HG02973 (cell line): ENCODE measurements at regions not wholly inside any gene's neighbourhood (a gene's known extent, or its start where the extent isn't known, plus 50 kb on each side); places are given as distances from the start of the nearest gene placed in this dataset.

Experiments used
- ATAC-seq: cut with Tn5 transposase; IDR thresholded peaks from one replicate; pipeline ENCODE4 v1.9.1; 2021; ENCODE audit warnings: moderate library complexity; ENCODE audit not compliant: unreplicated experiment

DNA sequence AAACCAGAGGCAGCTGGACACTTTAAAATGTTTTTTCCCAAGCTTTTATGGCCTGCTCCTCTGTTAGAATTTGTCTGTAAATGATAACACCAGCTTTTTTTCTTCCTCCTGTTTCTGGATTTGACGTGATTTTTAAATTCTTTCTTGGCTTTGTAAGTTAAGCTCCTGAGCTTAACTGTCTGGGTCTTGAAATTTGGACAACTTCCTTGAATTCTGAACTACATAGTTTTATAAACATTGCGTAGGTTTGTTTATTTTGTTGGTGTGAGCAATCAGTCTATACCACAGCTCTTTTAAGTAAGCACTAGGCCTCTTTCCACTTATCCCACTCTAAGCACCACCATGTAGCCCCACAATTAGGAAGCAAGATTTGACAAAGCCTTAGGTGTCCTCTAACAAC lies 144.4 kb upstream of the GUCY1A1 start:
- ATAC-seq: no peak

DNA sequence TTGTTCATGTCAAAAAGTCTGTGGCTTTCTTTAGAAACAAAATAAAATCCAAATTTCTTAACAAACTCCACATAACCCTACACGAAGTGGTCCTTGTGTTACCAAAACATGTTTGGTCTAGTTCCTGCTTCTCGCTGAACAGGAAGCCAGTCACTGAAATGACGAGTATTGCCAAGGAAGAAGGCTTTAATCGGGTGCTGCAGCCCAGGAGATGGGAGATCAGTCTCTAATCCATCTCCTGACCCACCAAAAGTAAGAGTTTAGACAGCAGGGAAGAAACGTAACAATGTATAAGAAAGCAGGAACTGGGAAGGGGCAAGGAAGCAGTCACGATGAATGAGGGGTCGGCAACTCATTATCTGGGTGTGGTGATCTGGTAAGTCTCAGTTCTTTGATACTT lies 144.6 kb upstream of the MAP9 start:
- ATAC-seq: no peak

DNA sequence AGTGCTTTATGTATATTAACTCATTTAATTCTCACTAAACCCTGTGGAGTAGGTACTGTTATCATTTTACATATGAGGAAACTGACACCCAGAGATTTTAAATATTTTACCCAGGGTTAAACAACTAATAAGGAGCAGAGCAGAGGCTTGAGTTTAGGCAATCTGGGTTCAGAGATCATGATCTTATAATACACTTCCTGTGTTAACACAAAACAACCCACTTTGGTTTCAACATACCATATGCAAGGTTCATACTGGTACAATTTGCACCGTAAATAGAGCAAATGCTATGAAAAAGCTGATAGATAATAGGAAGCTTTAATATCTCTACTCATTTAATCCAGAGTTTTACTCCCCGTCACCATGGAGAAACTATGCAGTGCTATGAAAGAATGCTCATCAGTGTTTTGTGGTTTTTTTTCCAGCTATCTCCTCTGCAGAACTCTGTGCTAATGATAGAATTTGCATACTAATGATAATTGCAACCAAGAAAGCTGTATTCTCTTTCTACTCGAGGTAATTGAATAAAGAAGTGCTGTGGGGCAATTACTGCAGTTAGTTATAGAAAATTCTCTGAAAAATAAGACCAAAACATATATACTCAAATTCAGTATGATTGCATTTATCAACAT lies 138.8 kb upstream of the MAP9 start:
- ATAC-seq: no peak

DNA sequence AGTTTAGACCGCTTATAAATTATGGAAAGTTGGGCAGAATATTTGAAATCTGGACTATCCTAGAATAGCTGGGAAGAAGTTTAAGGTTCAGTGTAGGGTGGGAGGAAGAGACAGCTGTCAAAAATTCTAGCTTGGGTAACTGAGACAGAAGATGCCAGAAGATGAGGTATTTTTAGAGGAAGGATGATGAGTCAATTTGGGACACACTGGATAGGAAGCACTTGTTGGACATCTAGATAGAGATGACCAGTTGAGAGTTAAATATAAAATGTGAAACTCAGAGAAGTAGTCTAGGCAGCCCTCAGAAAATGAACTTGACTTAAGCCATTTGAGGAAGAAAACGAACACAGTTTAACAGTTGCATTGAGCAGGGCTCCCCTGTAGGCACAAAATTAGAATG lies 137.9 kb upstream of the MAP9 start:
- no peak for ATAC-seq

DNA sequence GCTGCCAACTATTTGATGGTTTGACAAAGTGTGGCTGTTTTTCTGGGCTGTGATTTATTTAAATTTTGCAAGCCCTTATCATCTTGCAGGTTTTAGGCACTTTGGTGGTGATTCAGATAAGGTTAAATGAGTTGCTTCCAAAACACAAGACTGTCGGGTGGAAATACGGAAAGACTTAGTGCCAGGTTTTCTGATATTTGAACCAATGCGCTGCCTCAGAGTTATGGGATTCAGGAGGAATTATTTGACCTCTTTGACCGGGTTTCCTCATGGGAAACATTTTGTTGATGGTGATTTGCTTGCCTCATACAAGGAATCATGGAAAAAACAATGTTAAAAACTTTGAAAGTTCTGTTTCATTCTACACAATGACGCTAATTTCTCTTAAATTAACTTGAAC lies 136.1 kb upstream of the MAP9 start:
- ATAC-seq: no peak

DNA sequence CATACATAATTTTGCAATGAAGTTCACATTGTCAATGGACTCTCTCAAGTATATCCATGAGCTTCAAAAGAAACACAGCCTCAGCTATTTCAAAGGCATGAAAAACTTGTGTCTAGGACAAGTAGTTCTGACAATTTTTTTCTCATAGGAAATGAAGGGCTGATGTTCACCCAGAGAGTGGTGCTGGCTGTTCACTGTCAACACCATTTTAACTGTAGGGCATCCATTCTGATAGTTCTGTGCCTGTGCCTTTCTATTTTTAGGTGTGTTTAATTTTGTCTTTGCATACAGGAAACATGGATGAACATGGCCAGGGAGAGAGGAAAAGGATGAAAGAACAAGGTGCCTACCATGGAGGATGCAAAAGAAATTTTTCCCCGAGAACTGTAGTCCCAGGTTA lies 135.3 kb upstream of the MAP9 start:
- no peak for ATAC-seq

DNA sequence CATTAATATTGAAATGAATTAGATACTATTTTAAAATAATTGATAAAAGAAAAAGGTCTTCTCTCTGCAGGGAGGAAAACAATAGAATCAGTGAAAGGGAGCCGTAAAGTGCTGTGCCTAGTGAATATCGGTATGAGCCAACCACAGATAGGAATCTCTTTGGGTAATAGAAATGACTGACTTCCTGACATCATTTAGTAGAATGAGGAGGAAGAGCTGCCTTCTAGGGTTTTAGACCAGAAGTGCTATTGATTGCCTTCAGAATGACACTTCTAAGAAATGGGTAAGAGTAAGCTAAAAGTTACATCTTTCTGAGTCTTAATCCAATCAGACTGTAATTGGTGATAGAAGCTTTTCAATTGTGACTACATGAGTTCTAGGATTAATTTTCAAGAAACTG lies 134.0 kb upstream of the MAP9 start:
- no peak for ATAC-seq

DNA sequence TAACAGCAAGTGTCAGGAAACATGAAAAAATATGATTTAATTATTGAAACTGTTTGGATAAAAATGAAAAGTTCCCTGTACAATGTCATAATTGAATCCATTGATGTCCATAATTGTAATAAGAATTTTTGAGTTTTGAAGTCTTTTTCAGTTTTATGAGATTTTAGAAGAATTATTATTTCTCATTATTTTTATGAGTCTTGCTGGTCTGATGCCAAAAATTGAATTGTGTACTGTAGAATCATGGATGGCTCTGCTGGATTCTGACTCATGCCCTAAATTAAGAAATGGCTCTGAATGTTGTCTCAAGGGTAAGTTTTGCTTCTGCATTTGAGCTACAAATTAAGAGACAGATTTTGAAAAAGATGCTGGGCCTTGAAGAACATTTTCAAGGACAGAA lies 132.8 kb upstream of the MAP9 start:
- no peak for ATAC-seq

DNA sequence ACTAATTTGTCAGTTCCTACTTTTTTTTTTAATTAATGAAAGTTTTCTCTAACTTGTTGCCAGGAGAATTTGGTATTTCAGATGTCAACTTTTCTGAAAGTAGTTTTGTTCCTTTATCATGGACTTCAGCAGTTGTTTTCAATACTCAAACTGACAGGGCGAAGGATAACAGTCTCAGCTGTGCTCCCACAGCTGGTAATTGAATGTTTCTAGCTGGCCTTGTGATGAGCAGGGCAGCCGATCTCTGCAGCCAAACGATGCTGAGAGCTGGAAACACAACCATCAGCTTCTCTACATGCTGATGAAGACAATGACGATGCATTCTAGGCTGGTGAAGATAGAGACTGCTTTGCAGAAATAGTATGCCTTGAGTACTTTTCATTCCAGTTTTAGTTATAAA lies 130.0 kb upstream of the MAP9 start:
- no peak for ATAC-seq

DNA sequence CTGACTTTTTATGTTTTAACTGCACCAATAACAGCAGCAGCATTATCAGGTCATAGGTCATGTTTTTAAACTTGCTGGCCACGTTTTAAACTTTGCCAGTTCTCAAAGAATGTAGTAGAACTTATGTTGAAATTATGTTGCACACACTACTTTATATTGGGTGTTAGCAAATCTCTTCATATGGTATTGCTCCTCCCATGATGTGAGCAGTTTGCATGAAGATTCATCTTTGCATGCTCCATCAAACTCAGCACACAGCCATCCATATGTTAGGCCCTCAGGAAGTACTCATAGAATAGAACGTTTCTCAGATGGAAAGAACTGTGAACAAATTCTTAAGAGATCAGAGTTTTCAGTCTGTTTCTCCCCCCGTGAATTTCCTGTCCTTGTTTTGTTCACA lies 128.6 kb upstream of the MAP9 start:
- ATAC-seq: no peak

DNA sequence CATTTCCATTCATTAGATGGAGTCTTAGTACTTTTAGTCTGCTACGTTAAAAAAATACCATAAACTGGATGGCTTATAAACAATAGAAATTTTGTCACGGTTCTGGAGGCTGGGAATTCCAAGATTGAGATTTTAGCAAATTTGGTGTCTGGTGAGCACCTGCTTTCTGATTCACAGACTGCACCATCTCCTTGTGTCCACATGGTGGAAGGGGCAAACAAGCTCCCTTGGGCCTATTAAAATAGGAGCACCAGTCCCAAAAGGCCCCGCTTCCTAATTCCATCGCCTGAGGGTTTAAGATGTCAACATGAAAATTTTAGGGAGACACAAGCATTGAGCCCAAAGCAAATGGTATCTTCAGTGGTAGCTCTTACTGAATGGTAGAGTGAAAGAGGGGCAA lies 120.5 kb upstream of the MAP9 start:
- no peak for ATAC-seq

DNA sequence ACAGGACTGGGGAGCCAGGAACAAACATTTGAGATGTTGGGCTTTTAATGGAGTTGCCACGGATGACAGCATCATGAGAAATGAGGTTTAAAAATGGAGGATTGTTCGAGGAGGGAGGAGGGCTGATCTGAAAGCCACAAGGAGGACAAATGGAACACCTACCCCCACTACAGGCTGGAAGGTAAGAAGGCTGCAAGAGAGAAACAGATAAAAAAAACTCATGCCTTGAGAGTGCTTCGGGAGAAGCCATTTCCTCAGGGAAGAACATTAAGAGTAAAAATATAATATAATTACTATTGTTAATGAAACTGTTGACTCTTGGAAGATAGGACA lies 119.5 kb upstream of the MAP9 start:
- ATAC-seq: no peak

DNA sequence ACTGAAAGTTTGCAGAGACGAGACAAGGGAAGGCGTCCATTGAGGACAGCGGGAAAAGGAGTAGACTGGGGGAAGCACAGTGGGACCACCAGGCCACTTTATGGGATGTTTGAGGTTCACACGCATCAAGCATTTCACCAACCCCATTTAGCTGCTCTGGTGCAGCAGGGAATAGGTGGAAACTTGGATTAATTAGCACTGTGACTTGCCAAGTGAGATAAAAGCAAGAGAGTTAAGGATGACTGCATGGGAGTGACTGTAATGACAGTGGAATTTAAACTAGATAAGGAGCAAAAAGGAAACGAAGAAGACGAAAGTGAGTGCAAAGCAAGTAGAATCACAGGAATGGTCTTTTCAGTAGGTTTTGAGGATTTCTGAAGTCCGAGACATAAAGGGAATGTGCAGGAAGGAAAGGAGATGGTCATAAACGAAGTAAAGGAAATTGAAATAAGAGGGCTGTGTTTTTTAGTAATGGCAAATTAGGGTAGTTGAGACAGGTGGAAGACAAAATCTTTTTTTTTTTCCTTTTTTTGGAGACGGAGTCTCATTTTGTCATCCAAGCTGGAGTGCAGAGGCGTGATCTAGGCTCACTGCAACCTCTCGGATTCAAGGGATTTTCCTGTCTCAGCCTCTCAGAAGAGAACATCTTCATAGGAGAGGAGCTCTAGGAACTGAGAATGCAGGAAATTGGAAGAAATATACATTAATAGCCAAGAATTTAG lies 119.0 kb upstream of the MAP9 start:
- no peak for ATAC-seq

DNA sequence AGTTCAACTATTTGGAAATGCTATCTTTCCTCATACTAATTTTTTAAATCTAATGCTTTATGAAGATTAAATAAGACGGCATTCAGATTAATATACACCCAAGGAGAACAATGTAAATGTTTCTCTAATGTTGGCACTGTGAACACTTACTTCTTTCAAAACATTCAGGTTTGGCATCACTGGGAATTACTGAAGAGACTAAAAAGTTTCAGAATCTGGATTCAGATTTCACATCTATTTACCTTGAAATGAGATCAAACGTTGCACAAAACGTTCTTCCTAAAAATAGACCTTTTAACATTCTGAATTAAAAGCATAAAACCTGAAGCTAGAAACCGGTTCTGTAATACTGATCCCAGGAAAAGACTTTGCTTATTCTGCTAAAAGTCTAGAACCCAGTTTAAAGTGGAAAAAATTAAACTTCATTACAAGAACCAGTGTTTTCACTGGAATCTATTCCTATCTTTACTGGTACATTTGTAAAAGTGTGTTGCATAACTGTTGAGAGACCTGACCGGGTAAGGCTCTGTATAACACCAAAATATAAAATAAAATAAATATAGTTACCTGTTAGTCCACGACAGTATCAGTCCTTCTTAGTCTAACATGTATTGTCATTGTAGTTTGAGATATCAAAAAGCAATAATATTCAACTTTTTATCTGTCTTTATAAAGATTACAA lies 117.4 kb upstream of the MAP9 start:
- ATAC-seq: no peak

DNA sequence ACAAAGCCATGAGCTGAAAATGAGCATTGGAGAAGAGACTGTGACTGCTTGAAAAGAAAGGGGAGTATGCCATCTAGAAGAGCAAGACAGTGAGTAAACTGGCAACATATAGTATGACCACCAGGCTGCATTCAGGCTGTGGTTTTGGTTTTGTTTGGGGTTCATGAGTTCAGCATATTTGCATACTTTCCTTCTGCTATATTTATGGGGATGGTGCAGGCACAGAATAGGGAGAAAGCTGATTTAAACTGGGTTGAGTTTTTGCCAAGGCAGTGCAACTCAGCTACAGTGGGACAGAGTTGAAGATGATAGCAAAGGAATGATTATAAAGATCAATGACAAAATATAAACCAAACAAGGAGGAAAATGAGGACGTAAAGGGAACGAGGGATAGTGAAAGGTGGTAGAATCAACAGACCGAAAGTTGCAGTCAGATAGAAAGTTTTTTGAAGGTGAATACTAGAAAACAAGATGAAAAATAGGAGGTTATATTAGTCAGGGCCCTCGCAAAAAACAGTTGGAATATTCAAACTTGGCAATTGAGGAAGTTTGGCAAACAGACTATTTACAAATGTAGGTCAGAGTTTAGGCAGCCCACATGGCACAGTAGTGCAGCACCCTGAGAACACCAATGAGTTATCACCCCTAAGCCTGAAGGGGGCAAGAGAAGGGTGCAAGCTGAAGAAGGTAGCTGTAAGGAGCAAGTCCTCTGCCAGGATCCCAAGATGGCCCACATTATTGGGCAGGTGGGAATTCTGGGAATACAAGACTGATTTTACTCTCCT lies 114.8 kb upstream of the MAP9 start:
- peak; percentile 93 for ATAC-seq

DNA sequence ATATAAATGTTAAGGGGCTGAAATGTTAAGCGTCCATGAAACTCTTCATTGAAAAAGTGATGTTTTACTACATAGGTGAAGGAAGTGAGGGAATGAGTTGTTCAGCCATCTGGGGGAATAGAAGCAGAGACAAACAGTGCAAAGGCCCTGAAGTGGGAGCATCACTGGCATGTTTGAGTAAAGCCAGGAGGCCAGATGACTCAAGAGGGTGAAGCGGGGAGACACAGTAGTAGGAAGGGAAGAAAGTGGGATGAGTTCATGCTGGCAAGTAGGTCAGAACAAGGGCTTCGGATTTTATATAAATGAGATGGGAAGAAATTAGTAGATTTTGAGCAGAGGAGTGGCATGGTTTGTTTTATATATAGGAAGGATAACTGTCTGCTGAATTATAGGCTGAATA lies 112.5 kb upstream of the MAP9 start:
- ATAC-seq: no peak

DNA sequence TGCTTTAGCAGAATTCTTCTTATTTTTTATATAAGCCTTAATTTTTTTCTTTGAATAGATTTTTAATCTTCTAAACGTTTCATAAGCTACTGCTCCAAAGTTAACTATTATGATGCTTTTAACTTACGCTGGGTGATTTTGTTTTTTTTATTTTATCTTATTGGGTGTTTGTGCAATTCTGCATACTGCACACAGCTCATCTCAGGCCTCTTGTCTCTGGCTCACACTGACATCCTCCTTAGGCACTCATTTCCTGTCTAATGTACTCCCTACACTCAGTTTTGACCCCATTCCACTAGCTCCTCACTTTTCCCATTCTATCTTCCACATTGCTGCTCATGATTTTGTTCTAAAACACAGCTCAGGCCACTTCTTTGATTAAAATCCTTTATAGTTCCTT lies 111.9 kb upstream of the MAP9 start:
- no peak for ATAC-seq

DNA sequence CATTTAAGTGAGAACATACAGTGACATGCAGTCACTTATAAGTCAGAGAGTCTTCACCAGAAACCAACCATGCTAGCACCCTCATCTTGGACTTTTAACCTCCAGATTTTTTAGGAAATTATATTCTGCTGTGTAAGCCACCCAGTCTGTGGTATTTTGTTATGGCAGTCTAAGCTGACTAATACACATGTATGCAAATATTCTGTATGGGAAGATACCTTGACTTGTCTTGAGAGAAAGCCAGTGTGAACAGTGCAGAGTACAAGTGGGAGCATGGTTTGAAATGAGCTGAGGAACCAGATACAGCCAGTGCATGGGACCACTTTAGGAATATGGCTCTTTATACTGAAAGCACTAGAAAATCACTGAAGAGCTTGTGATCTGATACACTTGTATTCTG lies 110.4 kb upstream of the MAP9 start:
- no peak for ATAC-seq

DNA sequence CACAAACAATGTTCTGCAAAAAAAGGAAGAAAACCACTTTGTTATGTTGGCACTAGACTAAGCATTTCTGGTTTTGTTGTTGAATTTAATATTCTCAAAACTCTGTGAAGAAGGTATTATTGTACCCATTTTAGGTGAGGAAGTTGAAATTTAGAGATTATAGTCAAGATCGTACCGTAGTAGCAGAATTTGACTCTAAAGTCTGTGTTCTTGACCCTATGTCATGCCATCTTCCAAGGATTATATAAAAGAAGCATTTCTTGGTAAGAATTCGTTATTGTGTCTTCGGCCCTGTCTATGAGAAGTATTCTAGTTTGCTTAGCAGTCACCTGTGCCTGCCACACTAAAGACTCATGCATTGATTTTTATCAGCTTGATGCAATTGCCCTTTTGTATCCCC lies 104.4 kb upstream of the MAP9 start:
- no peak for ATAC-seq

DNA sequence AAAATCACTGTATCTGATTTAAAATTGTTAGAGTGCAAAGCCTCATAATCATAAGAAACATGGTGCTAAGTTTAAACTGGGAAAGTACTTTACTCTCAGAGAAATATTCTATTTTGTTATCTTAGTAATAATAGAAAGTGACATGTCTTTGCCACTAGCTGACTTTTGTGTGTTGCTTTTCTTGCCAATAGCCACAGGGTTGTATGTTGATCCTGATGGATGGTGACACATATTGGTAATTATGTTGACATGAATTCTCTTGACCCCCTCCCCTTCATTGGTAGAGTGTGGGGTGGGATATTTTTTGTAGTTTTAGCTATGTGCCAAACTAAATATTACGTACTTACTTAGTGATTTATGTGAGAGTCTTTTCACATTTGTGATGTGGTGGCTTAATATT lies 103.1 kb upstream of the MAP9 start:
- ATAC-seq: no peak

DNA sequence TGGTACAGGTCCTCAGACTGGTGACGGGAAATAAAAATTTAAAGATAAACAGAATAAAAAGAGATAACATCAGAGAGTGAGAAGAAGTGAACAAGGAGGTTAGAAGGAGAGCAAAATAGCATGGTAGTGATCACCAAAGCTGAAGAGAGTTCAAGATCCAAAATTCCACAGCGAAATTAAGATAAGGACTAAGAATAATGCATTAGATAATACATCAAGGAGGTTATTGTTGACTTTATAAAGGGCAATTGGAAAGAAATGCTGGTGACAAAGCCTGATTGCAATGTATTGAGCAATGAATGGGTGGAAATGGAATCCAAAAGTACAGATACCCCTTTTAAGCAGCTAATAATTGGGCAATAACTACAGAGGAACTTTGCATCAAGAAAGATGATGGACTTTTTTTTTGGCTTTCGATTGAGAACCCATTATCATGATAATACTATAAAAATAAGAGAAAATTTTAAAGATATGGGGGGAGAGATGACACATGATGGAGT lies 101.6 kb upstream of the MAP9 start:
- ATAC-seq: no peak

DNA sequence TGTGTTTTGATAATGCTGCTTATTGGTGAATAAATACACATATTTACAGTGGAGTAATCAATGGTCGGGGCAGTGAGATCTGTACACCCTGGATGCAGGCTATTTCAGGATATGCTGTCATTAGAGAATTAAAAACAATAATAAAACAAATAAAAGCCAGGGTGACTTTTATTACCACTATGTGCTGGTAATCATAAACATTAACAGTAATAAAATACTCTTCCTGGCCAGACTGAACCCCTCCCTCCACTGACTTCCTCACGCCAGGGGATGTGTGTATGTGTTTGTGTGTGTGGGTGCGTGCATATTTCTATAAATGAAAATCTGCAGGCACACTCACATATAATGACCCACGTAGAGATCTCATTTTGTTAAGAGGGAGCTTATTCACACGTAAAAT lies 98.0 kb upstream of the MAP9 start:
- no peak for ATAC-seq
